ENCODE measurements at regions not wholly inside any gene's neighbourhood (a gene's known extent, or its start where the extent isn't known, plus 50 kb on each side); places are given as distances from the start of the nearest gene placed in this dataset.

GRCh38 chr18:35777039-35777438 lies 195.4 kb upstream of the RMP24 start:
- TF ChIP-seq CTCF (IDR thresholded peaks at IDR 0.05) (no peak), POLR2AphosphoS5 (IDR thresholded peaks at IDR 0.05) (no peak), POLR2A (IDR thresholded peaks at IDR 0.05) (no peak)
